Amniotic epithelial cell (primary cell): ENCODE measurements at regions not wholly inside any gene's neighbourhood (a gene's known extent, or its start where the extent isn't known, plus 50 kb on each side); places are given as distances from the start of the nearest gene placed in this dataset.

ENCODE experiments used
- DNase-seq: peaks from one replicate; pipeline ENCODE4 v3.0.0-alpha.2; 2010; ENCODE audit warnings: low read depth

GRCh38 chr18:40789286-40789685, 1165.7 kb upstream of the PIK3C3 start:
- DNase-seq, result peak; percentile 2

DNA sequence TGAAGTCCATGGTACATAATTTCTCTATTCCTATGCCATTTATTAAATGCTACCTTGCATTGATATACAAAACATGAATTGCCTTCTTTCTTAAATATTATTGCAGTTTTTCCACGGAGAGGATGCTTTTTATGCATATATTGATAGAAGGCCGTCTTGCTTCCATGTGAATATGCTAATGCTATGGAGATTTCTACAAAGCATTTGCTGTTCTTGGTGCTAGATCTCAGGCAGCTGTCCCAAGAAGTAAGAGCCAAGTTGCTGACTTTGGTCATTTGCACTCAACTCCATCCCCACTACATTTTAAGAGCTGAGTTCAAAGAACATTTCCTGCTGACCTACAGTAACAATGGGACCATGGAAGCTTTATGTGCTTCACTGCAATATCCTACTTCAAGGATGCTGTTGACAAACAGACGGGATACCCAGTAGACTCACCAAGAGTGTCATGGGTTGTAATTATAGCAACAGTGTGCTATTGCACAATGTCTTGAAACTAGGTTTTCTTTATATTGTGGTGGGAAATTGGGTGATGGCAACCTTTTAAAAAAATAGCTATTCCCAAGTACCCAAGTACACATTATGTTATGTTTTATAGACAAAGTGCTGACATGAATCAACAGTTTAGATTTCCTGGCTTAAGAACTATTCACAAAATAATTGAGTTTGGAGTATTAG, 1172.4 kb upstream of the PIK3C3 start:
- DNase-seq, result no peak

DNA sequence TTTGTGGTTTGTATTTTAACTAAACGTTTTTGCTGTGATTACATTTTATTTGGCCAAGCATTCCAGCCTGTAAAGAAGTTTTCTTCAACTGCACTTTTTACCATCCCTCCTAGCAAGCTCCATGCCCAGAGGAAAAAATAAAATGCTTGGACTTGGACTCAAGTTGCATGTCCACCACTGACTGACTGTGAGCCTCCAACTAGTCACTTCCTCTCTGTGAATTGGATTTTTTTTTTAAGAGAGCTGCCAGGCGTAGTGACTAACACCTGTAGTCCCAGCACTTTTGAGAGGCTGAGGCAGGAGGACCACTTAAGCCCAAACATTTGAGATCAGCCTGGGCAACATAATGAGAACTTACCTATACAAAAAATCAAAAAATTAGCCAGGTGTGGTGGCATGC, 1185.2 kb upstream of the PIK3C3 start:
- no peak for DNase-seq

DNA sequence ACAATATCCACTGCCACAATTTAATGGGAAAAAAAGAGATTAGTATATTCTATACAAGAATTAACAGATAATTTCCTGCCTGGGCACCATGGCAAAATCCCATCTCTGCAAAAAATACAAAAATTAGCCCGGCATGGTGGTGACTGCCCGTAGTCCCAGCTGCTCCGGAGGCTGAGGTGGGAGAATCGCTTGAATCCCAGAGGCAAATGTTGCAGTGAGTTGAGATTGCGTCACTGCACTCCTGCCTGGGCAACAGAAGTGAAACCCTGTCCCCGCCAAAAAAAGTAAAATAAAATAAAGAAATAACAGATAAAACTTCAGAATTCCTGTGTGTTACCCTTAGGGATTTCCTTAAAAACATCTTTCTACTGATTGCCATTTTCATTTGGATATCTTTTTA, 1194.8 kb upstream of the PIK3C3 start:
- no peak for DNase-seq

DNA sequence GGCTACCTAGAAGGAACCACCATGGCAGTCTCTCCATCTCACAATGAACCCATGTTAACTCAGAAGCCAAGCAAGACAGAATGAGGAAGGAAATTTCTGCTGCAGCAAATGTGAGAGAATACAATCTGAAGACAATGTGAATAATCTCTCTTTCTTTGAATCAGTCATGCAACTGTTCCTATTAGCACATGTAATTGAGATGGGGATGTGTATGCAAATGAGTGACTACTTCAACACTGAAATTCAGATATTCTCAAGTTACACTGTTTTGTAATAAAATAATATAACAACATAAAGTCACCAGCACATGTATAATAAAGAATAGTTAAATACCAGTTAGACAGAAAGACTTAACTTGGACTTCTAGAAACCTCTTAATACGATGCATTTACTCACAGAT, 1200.6 kb upstream of the PIK3C3 start:
- DNase-seq, result no peak

- DNase-seq, result no peak
Measured at GRCh38 chr18:40752316-40752715, 1202.7 kb upstream of the PIK3C3 start.

DNA sequence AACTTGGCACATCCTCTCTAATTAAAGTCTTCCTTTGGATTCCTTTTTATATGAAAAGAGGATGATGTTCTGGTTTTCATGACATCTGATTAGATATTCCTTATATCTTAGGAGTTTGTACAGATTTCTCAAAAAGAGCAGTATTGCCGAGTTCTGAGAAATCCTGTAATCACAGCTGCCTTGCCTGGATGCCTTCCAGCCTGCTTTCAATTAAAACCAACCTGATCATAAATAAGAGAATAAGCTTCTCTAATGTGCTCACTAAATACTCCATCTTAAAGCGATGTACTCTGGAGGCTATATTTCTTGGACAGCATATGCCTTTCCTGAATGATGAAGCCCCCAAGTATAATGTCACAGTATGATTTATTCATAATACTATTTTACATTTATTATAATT, 1203.8 kb upstream of the PIK3C3 start:
- no peak for DNase-seq

GRCh38 chr18:40739029-40739428, 1216.0 kb upstream of the PIK3C3 start:
- DNase-seq, result no peak

DNA sequence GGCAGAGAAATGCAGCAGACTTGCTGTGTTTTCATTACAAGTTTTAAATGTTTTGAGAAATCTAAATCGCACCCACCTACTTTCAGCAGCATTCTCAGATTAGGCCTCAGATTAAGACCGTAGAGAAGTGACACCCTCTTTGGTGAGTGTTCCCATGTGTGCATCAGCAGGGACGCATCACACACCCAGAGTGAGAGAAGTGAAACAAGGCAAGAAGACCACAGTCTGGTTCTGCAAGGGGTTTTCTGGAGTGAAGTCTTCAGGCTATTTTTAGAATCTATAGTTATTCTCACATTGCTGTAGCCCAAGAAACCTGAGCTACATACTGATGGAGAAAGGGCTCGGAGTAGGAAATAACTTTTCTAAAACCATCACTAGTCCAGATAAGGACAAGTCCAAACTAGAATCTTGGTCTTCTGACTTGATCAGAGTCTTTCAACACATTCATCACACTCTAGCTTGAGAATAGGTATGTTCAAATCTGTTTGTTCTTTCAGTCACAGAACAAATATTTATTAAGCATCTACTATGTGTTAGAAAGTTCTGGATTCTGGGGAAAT, 1216.6 kb upstream of the PIK3C3 start:
- DNase-seq, result no peak

DNA sequence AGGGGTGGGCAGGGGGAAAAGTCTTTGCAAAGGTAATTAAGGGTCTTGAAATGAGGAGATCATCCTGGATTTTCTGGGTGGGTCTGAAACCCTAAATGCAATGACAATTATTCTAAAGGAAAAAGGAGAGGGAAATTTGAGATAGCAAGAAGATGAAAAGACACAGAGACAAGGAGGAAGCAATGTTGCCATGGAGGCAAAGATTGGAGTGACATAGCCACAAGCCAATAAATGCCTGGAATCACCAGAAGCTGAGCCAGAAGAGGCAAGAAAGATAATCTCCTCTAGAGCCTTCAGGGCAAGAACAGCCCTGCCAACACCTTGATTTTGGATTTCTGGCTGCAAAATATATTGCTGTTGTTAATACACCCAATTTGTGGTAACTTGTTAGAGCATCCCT, 1246.3 kb upstream of the PIK3C3 start:
- peak; percentile 27 for DNase-seq

- no peak for DNase-seq
Measured at GRCh38 chr18:40707797-40708196, 1247.2 kb upstream of the PIK3C3 start.

DNA sequence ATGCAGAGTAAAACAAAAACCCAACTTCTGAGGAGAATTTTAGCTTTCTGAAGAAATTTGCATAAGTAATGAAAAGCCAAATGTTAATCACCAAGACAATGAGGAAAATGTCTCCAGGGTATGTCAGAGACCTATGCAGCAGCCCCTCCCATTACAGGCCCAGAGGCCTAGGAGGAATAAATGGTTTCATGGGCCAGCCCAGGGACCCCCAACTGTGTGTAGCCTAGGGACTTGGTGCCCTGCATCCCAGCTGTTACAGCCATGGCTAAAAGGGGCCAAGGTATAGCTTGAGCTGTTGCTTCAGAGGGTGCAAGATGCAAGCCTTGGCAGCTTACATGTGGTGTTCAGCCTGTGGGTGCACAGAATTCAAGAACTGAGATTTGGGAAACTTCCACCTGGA, 1256.9 kb upstream of the PIK3C3 start:
- DNase-seq, result no peak

- DNase-seq, result no peak
Measured at GRCh38 chr18:40695526-40695925, 1259.5 kb upstream of the PIK3C3 start.

- DNase-seq, result peak; percentile 37
Measured at GRCh38 chr18:40692871-40693270, 1262.2 kb upstream of the PIK3C3 start.

GRCh38 chr18:40690062-40690461, 1265.0 kb upstream of the PIK3C3 start:
- DNase-seq, result peak; percentile 7

DNA sequence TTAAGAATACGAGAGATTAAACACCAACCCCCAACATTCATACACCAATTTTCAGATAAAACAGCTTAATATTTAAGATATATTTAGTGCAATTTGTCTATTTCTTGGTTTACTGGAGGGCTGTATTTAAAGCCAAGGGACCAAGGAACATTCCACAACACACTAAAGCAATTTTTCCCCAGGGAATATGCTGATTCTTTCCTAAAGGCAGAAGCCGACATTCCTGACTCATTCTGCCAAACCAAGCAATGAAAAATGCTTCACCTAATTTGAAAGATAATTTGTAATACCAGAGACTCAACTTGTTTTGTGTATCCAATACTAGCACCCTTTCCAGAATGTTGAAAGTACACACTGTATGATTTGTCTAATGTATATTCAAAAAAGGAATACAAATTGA, 1267.6 kb upstream of the PIK3C3 start:
- peak; percentile 15 for DNase-seq

- DNase-seq, result no peak
Measured at GRCh38 chr18:40686836-40687235, 1268.2 kb upstream of the PIK3C3 start.

DNA sequence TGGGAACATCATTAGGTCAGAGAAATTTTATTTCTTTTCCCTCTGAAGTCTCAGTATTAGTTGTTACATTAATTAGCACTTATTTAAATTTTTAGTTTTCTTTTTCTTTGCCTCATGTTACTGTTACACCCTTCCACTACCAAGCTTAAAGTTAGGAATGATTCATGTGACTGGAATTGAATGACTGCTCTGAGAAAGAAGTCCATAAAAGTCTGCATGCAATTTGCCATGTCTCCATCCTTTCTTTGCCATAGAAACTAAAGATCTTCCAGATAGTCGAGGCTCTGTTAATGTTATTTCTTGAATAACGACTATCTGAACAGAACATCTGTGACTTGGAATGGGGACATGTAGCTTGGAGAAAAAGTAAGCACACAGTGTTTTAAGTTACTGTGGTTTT, 1269.8 kb upstream of the PIK3C3 start:
- no peak for DNase-seq

- no peak for DNase-seq
Measured at GRCh38 chr18:40678318-40678717, 1276.7 kb upstream of the PIK3C3 start.

GRCh38 chr18:40676668-40677067, 1278.4 kb upstream of the PIK3C3 start:
- DNase-seq, result peak; percentile 60

- no peak for DNase-seq
Measured at GRCh38 chr18:40673150-40673549, 1281.9 kb upstream of the PIK3C3 start.

GRCh38 chr18:40672590-40672989, 1282.4 kb upstream of the PIK3C3 start:
- no peak for DNase-seq

GRCh38 chr18:40670668-40671375, 1284.2 kb upstream of the PIK3C3 start:
- DNase-seq, result no peak
